Activated CD8-positive, alpha-beta memory T cell treated with anti-CD3 and anti-CD28 coated beads, Interleukin-2, amount 50 U/mL, for 4 hours (primary cell): ENCODE measurements at regions not wholly inside any gene's neighbourhood (a gene's known extent, or its start where the extent isn't known, plus 50 kb on each side); places are given as distances from the start of the nearest gene placed in this dataset.
"Not testable (repeated sequence)": the region's sequence is repeated elsewhere in the genome, so short reads cannot be mapped to it uniquely, and the experiment has no call there.

Experiments
- DNase-seq: peaks from one replicate; pipeline ENCODE4 v3.0.0-alpha.2; 2020

GRCh38 chr14:89514601-89515000 lies 97.6 kb upstream of the FOXN3 start:
- no peak for DNase-seq

- no peak for DNase-seq
Measured at GRCh38 chr14:89509891-89510290, 92.9 kb upstream of the FOXN3 start.

GRCh38 chr14:89508863-89509262 lies 91.8 kb upstream of the FOXN3 start:
- DNase-seq, result no peak

- no peak for DNase-seq
Measured at GRCh38 chr14:89507926-89508460, 91.0 kb upstream of the FOXN3 start.

- DNase-seq, result no peak
Measured at GRCh38 chr14:89507521-89507920, 90.5 kb upstream of the FOXN3 start.

- not testable (repeated sequence) for DNase-seq
Measured at GRCh38 chr14:89506891-89507452, 89.9 kb upstream of the FOXN3 start.

- DNase-seq, result no peak
Measured at GRCh38 chr14:89504602-89505313, 87.7 kb upstream of the FOXN3 start.

- no peak for DNase-seq
Measured at GRCh38 chr14:89504091-89504490, 87.1 kb upstream of the FOXN3 start.

GRCh38 chr14:89503431-89503996 lies 86.5 kb upstream of the FOXN3 start:
- no peak for DNase-seq

- no peak for DNase-seq
Measured at GRCh38 chr14:89502966-89503365, 85.9 kb upstream of the FOXN3 start.

- no peak for DNase-seq
Measured at GRCh38 chr14:89501381-89501780, 84.3 kb upstream of the FOXN3 start.

- DNase-seq, result no peak
Measured at GRCh38 chr14:89500303-89500702, 83.3 kb upstream of the FOXN3 start.

GRCh38 chr14:89498878-89499277 lies 81.8 kb upstream of the FOXN3 start:
- no peak for DNase-seq

- no peak for DNase-seq
Measured at GRCh38 chr14:89495718-89496117, 78.7 kb upstream of the FOXN3 start.

- no peak for DNase-seq
Measured at GRCh38 chr14:89493877-89494634, 77.0 kb upstream of the FOXN3 start.

GRCh38 chr14:89493406-89493805 lies 76.4 kb upstream of the FOXN3 start:
- no peak for DNase-seq

GRCh38 chr14:89491711-89492381 lies 74.8 kb upstream of the FOXN3 start:
- no peak for DNase-seq

- DNase-seq, result no peak
Measured at GRCh38 chr14:89490466-89490865, 73.4 kb upstream of the FOXN3 start.

GRCh38 chr14:89489761-89490437 lies 72.9 kb upstream of the FOXN3 start:
- no peak for DNase-seq

- no peak for DNase-seq
Measured at GRCh38 chr14:89486961-89487360, 69.9 kb upstream of the FOXN3 start.

- DNase-seq, result no peak
Measured at GRCh38 chr14:89486505-89486904, 69.5 kb upstream of the FOXN3 start.

- no peak for DNase-seq
Measured at GRCh38 chr14:89485264-89485663, 68.2 kb upstream of the FOXN3 start.
